ENCODE measurements at regions not wholly inside any gene's neighbourhood (a gene's known extent, or its start where the extent isn't known, plus 50 kb on each side); places are given as distances from the start of the nearest gene placed in this dataset.
A peak's percentile ranks its signal among the peaks of the same experiment; 100 is the strongest.
"Not testable (repeated sequence)": the region's sequence is repeated elsewhere in the genome, so short reads cannot be mapped to it uniquely, and the experiment has no call there.

- intact Hi-C loops (cut with DNase I): no loop called here
- no peak for ATAC-seq (ENCODE audit: poor library complexity)
- peak; percentile 32 for DNase-seq
Measured at GRCh38 chr6:169979873-169980432, 228.5 kb downstream of the ERMARD start.

- ATAC-seq (ENCODE audit: poor library complexity): no peak
- peak; percentile 42 for DNase-seq
- intact Hi-C loops (cut with DNase I): no loop called here
Measured at GRCh38 chr6:169978615-169979161, 227.3 kb downstream of the ERMARD start.

- DNase-seq (peak; percentile 41), ATAC-seq (ENCODE audit: poor library complexity) (no peak)
- intact Hi-C loops (cut with DNase I): no loop called here
Measured at GRCh38 chr6:169977434-169978265, 226.2 kb downstream of the ERMARD start.

GRCh38 chr6:169976301-169977081, 225.1 kb downstream of the ERMARD start:
- intact Hi-C loops (cut with DNase I): no loop called here
- DNase-seq: peak; percentile 22
- ATAC-seq (ENCODE audit: poor library complexity): no peak

GRCh38 chr6:169975701-169976100, 224.3 kb downstream of the ERMARD start:
- ATAC-seq (ENCODE audit: poor library complexity): no peak
- DNase-seq: no peak
- intact Hi-C loops (cut with DNase I): no loop called here

- ATAC-seq (ENCODE audit: poor library complexity): no peak
- intact Hi-C loops (cut with DNase I): no loop called here
- no peak for DNase-seq
Measured at GRCh38 chr6:169975286-169975685, 223.9 kb downstream of the ERMARD start.

GRCh38 chr6:169974663-169975062, 223.2 kb downstream of the ERMARD start:
- intact Hi-C loops (cut with DNase I): no loop called here
- DNase-seq: no peak
- no peak for ATAC-seq (ENCODE audit: poor library complexity)

- ATAC-seq (ENCODE audit: poor library complexity); DNase-seq; intact Hi-C loops (cut with DNase I): not testable (repeated sequence)
Measured at GRCh38 chr6:169973588-169974467, 222.4 kb downstream of the ERMARD start.

GRCh38 chr6:169972736-169973135, 221.3 kb downstream of the ERMARD start:
- no peak for ATAC-seq (ENCODE audit: poor library complexity)
- intact Hi-C loops (cut with DNase I): no loop called here
- no peak for DNase-seq

- intact Hi-C loops (cut with DNase I): no loop called here
- no peak for ATAC-seq (ENCODE audit: poor library complexity)
- no peak for DNase-seq
Measured at GRCh38 chr6:169972101-169972651, 220.8 kb downstream of the ERMARD start.

GRCh38 chr6:169971081-169971861, 219.8 kb downstream of the ERMARD start:
- peak; percentile 10 for ATAC-seq (ENCODE audit: poor library complexity)
- no peak for DNase-seq
- intact Hi-C loops (cut with DNase I): no loop called here

- ATAC-seq (ENCODE audit: poor library complexity) (no peak), DNase-seq (no peak)
- intact Hi-C loops (cut with DNase I): no loop called here
Measured at GRCh38 chr6:169970306-169970988, 219.0 kb downstream of the ERMARD start.

- DNase-seq: no peak
- peak; percentile 37 for ATAC-seq (ENCODE audit: poor library complexity)
- intact Hi-C loops (cut with DNase I): loop anchor here (5.0 kb wide), 2 partner anchors 323 to 548 kb away; partner anchors contain the start of gene DLL1
Measured at GRCh38 chr6:169969372-169970099, 218.1 kb downstream of the ERMARD start.

GRCh38 chr6:169968541-169969270, 217.3 kb downstream of the ERMARD start:
- intact Hi-C loops (cut with DNase I): loop anchor here (5.0 kb wide), 2 partner anchors 324 to 549 kb away; partner anchors contain the start of gene DLL1
- DNase-seq: no peak
- peak; percentile 87 for ATAC-seq (ENCODE audit: poor library complexity)

- ATAC-seq (ENCODE audit: poor library complexity) (no peak), DNase-seq (no peak)
- intact Hi-C loops (cut with DNase I): loop anchor here (5.0 kb wide), 2 partner anchors 325 to 550 kb away; partner anchors contain the start of gene DLL1
Measured at GRCh38 chr6:169967687-169968086, 216.3 kb downstream of the ERMARD start.
